H9 (cell line): ENCODE measurements at regions not wholly inside any gene's neighbourhood (a gene's known extent, or its start where the extent isn't known, plus 50 kb on each side); places are given as distances from the start of the nearest gene placed in this dataset.

ENCODE experiments used
- DNase-seq: peaks from one replicate; pipeline ENCODE4 v3.0.0-alpha.2; 2017
- H2AFZ ChIP-seq: one replicate; pipeline ENCODE4 v1.6.1; 2013; ENCODE audit warnings: mild to moderate bottlenecking, low read length, control low read depth, moderate library complexity
- H2AK5ac ChIP-seq: 2 replicates; pipeline ENCODE4 v1.6.1; 2013; ENCODE audit warnings: low read length, control low read depth, mixed read lengths; ENCODE audit not compliant: insufficient read length
- H2BK120ac ChIP-seq: one replicate; pipeline ENCODE4 v1.6.1; 2013; ENCODE audit warnings: low read depth, mild to moderate bottlenecking, low read length, control low read depth, inconsistent platforms; ENCODE audit not compliant: poor library complexity, severe bottlenecking
- H2BK12ac ChIP-seq: 2 replicates; pipeline ENCODE4 v1.6.1; 2013; ENCODE audit warnings: low read length, control low read depth, mixed read lengths, low read depth; ENCODE audit not compliant: insufficient read length
- H2BK15ac ChIP-seq: 2 replicates; pipeline ENCODE4 v1.6.1; 2013; ENCODE audit warnings: low read depth, low read length, control low read depth
- H2BK20ac ChIP-seq: one replicate; pipeline ENCODE4 v1.6.1; 2013; ENCODE audit warnings: low read depth, mild to moderate bottlenecking, low read length, control low read depth, inconsistent platforms; ENCODE audit not compliant: poor library complexity, severe bottlenecking
- H2BK5ac ChIP-seq: 2 replicates; pipeline ENCODE4 v1.6.1; 2013; ENCODE audit warnings: low read length, control low read depth, mixed read lengths; ENCODE audit not compliant: insufficient read length
- H3K14ac ChIP-seq: 2 replicates; pipeline ENCODE4 v1.6.1; 2013; ENCODE audit warnings: low read length, control low read depth; ENCODE audit not compliant: insufficient read depth
- H3K18ac ChIP-seq: 2 replicates; pipeline ENCODE4 v1.6.1; 2013; ENCODE audit warnings: low read depth, mild to moderate bottlenecking, mixed read lengths, low read length, control low read depth; ENCODE audit not compliant: insufficient read length
- H3K23ac ChIP-seq: 2 replicates; pipeline ENCODE4 v1.6.1; 2013; ENCODE audit warnings: low read length, control low read depth, mixed read lengths, low read depth; ENCODE audit not compliant: insufficient read length
- H3K23me2 ChIP-seq: 2 replicates; pipeline ENCODE4 v1.6.1; 2013; ENCODE audit warnings: low read depth, mild to moderate bottlenecking, mixed read lengths, low read length, control low read depth; ENCODE audit not compliant: insufficient read length, poor library complexity, severe bottlenecking
- H3K27ac ChIP-seq: 2 replicates; pipeline ENCODE4 v1.5.1; 2013; ENCODE audit warnings: low read length, control low read depth, mixed read lengths, low read depth; ENCODE audit not compliant: insufficient read length
- H3K27me3 ChIP-seq: 2 replicates; pipeline ENCODE4 v1.6.1; 2013; ENCODE audit warnings: low read length, control low read depth, inconsistent platforms; ENCODE audit not compliant: insufficient read depth
- H3K4ac ChIP-seq: 2 replicates; pipeline ENCODE4 v1.6.1; 2013; ENCODE audit warnings: low read depth, mild to moderate bottlenecking, control low read depth, inconsistent platforms, low read length, moderate library complexity
- H3K4me1 ChIP-seq: 2 replicates; pipeline ENCODE4 v1.6.1; 2013; ENCODE audit warnings: low read length, control low read depth, inconsistent platforms; ENCODE audit not compliant: insufficient read depth
- H3K4me2 ChIP-seq: 2 replicates; pipeline ENCODE4 v1.6.1; 2013; ENCODE audit warnings: low read length, control low read depth, mixed read lengths; ENCODE audit not compliant: insufficient read length, insufficient read depth
- H3K56ac ChIP-seq: 2 replicates; pipeline ENCODE4 v1.6.1; 2013; ENCODE audit warnings: low read depth, mild to moderate bottlenecking, mixed read lengths, low read length, control low read depth; ENCODE audit not compliant: insufficient read length
- H3K79me1 ChIP-seq: 2 replicates; pipeline ENCODE4 v1.6.1; 2013; ENCODE audit warnings: low read depth, mild to moderate bottlenecking, moderate library complexity, low read length, control low read depth, inconsistent platforms; ENCODE audit not compliant: insufficient read depth, poor library complexity, severe bottlenecking
- H3K79me2 ChIP-seq: 2 replicates; pipeline ENCODE4 v1.6.1; 2013; ENCODE audit warnings: low read length, control low read depth, inconsistent platforms; ENCODE audit not compliant: insufficient read depth
- H3K9ac ChIP-seq: 2 replicates; pipeline ENCODE4 v1.6.1; 2013; ENCODE audit warnings: low read length, control low read depth, mixed read lengths; ENCODE audit not compliant: insufficient read length; ENCODE audit errors: extremely low read depth
- H3K9me3 ChIP-seq: one replicate; pipeline ENCODE4 v1.6.1; 2013; ENCODE audit warnings: low read depth, low read length, inconsistent platforms; ENCODE audit not compliant: control insufficient read depth
- H3T11ph ChIP-seq: one replicate; pipeline ENCODE4 v1.6.1; 2013; ENCODE audit warnings: mild to moderate bottlenecking, low read length, control low read depth, inconsistent platforms
- H4K20me1 ChIP-seq: one replicate; pipeline ENCODE4 v1.6.1; 2013; ENCODE audit not compliant: control insufficient read depth, insufficient read length, insufficient read depth
- H4K5ac ChIP-seq: 2 replicates; pipeline ENCODE4 v1.6.1; 2013; ENCODE audit warnings: low read depth, mild to moderate bottlenecking, mixed read lengths, low read length, control low read depth; ENCODE audit not compliant: insufficient read length
- H4K8ac ChIP-seq: replicated peaks from 2 replicates; pipeline ENCODE4 v1.6.1; 2013; ENCODE audit warnings: low read length, control low read depth, mixed read lengths, low read depth; ENCODE audit not compliant: insufficient read length
- H4K91ac ChIP-seq: 2 replicates; pipeline ENCODE4 v1.6.1; 2013; ENCODE audit warnings: low read depth, mild to moderate bottlenecking, moderate library complexity, mixed read lengths, low read length, control low read depth; ENCODE audit not compliant: insufficient read length
- H3K27ac Mint-ChIP-seq, 3 experiments: 2 replicates in 2 of 3; 3 replicates in 1 of 3; pipeline ENCODE4 v1.8.0; 2020 to 2021; ENCODE audit warnings: mixed read lengths in 3 of 3, mild to moderate bottlenecking in 1 of 3, moderate library complexity in 1 of 3
- H3K27me3 Mint-ChIP-seq: 2 replicates; pipeline ENCODE4 v1.8.0; 2021; ENCODE audit warnings: low read depth, mild to moderate bottlenecking, moderate library complexity, mixed read lengths
- H3K36me3 Mint-ChIP-seq, 3 experiments: 2 replicates in 2 of 3; 3 replicates in 1 of 3; pipeline ENCODE4 v1.8.0; 2020 to 2021; ENCODE audit warnings: low read depth in 3 of 3, mixed read lengths in 3 of 3; ENCODE audit not compliant: insufficient read depth in 1 of 3
- H3K4me1 Mint-ChIP-seq, 2 experiments: 2 replicates each; pipeline ENCODE4 v1.8.0; 2020; ENCODE audit warnings: mixed read lengths in 2 of 2
- H3K4me3 Mint-ChIP-seq, 2 experiments: 2 replicates in 1 of 2; 3 replicates in 1 of 2; pipeline ENCODE4 v1.8.0; 2020 to 2021; ENCODE audit warnings: mild to moderate bottlenecking in 2 of 2, mixed read lengths in 2 of 2, moderate library complexity in 1 of 2
- H3K9me3 Mint-ChIP-seq, 2 experiments: 2 replicates in 1 of 2; 3 replicates in 1 of 2; pipeline ENCODE4 v1.8.0; 2020; ENCODE audit warnings: mild to moderate bottlenecking in 2 of 2, mixed read lengths in 2 of 2, moderate library complexity in 1 of 2
- CTCF ChIP-seq: fragments of 200-600 bp; sonication (generic); conservative IDR thresholded peaks from 3 replicates; pipeline ENCODE4 v1.8.0; 2021; ENCODE audit warnings: antibody characterized with exemption, mild to moderate bottlenecking
- WGBS: extraction: QIAGEN DNeasy Blood & Tissue Kit; methylation state at CpG from one replicate; pipeline ENCODE4 v1.1.7; 2013; ENCODE audit warnings: missing lambda C conversion rate, low lambda C conversion rate, mixed read lengths; ENCODE audit not compliant: insufficient read length; ENCODE audit errors: extremely low coverage; 5-methylcytosine and 5-hydroxymethylcytosine counted together

DNA sequence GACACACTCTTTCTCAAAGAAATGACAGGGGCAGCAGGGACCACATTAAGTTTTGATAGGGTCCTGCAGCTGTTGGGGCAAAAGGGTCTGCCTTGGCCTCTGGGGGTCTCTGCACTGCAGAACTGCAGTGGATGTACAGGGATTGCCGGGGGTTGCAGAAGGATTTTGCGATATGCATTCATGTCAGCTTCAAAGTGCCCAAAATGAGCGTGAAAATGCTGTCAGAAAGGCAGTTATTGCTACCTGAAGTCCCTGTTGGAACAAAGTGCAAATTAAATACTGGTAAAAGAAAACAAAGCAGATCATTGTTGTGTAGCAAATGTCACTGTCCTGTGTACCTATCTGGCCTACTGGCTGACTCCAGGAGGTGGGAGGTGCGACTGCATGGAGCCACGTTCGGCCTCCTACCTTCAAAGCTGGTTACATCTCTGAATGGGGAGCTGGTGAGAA, 78.8 kb upstream of the MAP4K3 start:
- Mint-ChIP-seq H3K4me1 (peaks cover 57 to 60% of the 10 kb centered on the region in 2 experiments), H3K36me3 (peaks cover 13 to 26% (median 16%) of the 10 kb centered on the region in 3 experiments), H3K27ac (peak overlapping the region; percentile 77 to 99 (median 79)), H3K9me3 (peaks cover 7 to 11% of the 10 kb centered on the region in 2 experiments), H3K4me3 (peak overlapping the region in 1 of 2 experiments; percentile 66; a peak in 4 of 5 replicates), H3K27me3 (no peaks in the 10 kb centered on the region)
- no peak for DNase-seq
- Histone ChIP-seq H3K4me2 (peak overlapping the region; percentile 2), H2BK5ac (no peak overlapping the region), H2AFZ (no peak overlapping the region), H2BK20ac (no peak overlapping the region), H3K23me2 (no peaks in the 10 kb centered on the region), H3K79me2 (no peaks in the 10 kb centered on the region), H3K56ac (no peak overlapping the region), H3K18ac (no peak overlapping the region), H3K4ac (no peak overlapping the region), H3K79me1 (no peaks in the 10 kb centered on the region), H2AK5ac (no peak overlapping the region), H3K9ac (peak overlapping the region; percentile 3), H2BK15ac (no peak overlapping the region), H2BK12ac (no peak overlapping the region), H3K27me3 (no peaks in the 10 kb centered on the region), H4K8ac (no peak overlapping the region), H3K23ac (no peak overlapping the region), H3K27ac (peak overlapping the region; percentile 92), H3K14ac (no peak overlapping the region), H2BK120ac (no peak overlapping the region), H3T11ph (no peak overlapping the region), H3K9me3 (peaks cover 10% of the 10 kb centered on the region), H3K4me1 (peaks cover 20% of the 10 kb centered on the region), H4K20me1 (no peaks in the 10 kb centered on the region), H4K5ac (no peak overlapping the region), H4K91ac (no peak overlapping the region)
- WGBS, result no CpG with 5 or more reads among the region's 6 CpGs
- no peak for TF ChIP-seq CTCF
